A673 (cell line): ENCODE measurements at regions not wholly inside any gene's neighbourhood (a gene's known extent, or its start where the extent isn't known, plus 50 kb on each side); places are given as distances from the start of the nearest gene placed in this dataset.
"Not testable (repeated sequence)": the region's sequence is repeated elsewhere in the genome, so short reads cannot be mapped to it uniquely, and the experiment has no call there.

ENCODE experiments used
- CTCF ChIP-seq: fragments of 300-800, 200-600 bp; sonication (generic); conservative IDR thresholded peaks from 2 replicates; pipeline ENCODE4 v1.5.1; 2017; ENCODE audit warnings: low read depth, mild to moderate bottlenecking, antibody characterized with exemption, low read length, moderate library complexity, mixed read lengths
- EZH2 ChIP-seq: fragments of 200-600 bp; sonication (generic); IDR thresholded peaks from 2 replicates; pipeline ENCODE4 v1.6.1; 2017; ENCODE audit warnings: borderline replicate concordance, low read depth, mild to moderate bottlenecking, mixed read lengths, antibody characterized with exemption, low read length; ENCODE audit not compliant: poor library complexity, severe bottlenecking

- TF ChIP-seq CTCF, EZH2: not testable (repeated sequence)
These were observed 75.2 kb upstream of the MNS1 start for GRCh38 chr15:56540157-56540556.
